SK-N-MC (cell line): ENCODE measurements at regions not wholly inside any gene's neighbourhood (a gene's known extent, or its start where the extent isn't known, plus 50 kb on each side); places are given as distances from the start of the nearest gene placed in this dataset.

Experiments
- EZH2 ChIP-seq: fragments of 200-600 bp; sonication (generic); IDR thresholded peaks from one replicate; pipeline ENCODE4 v1.6.1; 2017; ENCODE audit warnings: antibody characterized with exemption
- FOXP2 ChIP-seq: optimal IDR thresholded peaks from 2 replicates; pipeline ENCODE3; 2011; ENCODE audit warnings: mild to moderate bottlenecking, moderate library complexity; ENCODE audit not compliant: insufficient read depth; ENCODE audit errors: extremely low read length, control extremely low read depth
- POLR2AphosphoS5 ChIP-seq: IDR thresholded peaks from 2 replicates; pipeline ENCODE4 v1.6.1; 2012; ENCODE audit warnings: mild to moderate bottlenecking, low read depth, low read length, borderline replicate concordance

DNA sequence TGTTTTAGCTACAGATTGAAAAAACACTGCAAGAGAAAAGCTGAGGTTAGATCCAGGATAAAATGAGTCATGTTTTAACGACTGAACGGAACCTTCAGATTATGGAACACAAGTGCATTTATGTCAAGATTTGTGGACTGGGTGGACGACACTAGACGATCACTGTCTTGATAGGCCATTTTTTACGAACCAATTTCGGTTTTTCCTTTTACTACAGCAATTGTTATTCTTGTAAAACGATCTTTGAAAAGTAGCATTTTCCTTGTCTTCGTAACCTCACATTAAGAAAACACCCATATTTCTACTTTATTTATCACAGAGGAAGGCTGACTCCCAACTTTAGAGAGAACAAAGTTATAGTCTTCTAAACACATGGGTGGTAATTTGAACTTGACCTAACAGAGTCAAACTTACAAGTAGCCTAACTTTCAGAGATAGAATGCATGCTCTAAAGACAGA, 294.2 kb upstream of the TCF21 start:
- TF ChIP-seq EZH2, result no peak
- no peak for TF ChIP-seq POLR2AphosphoS5
- no peak for TF ChIP-seq FOXP2
